HEK293T (cell line): ENCODE measurements at regions not wholly inside any gene's neighbourhood (a gene's known extent, or its start where the extent isn't known, plus 50 kb on each side); places are given as distances from the start of the nearest gene placed in this dataset.
"Not testable (repeated sequence)": the region's sequence is repeated elsewhere in the genome, so short reads cannot be mapped to it uniquely, and the experiment has no call there.

Experiments
- CTCF ChIA-PET: fragments of 350-600 bp; formaldehyde crosslinking; extraction: SDS; loops from one replicate; lab custom pipeline; 2021; ENCODE audit warnings: antibody characterized with exemption, inconsistent platforms; lab: Yijun Ruan, JAX
- POLR2A ChIA-PET: fragments of 350-600 bp; formaldehyde crosslinking; extraction: SDS; loops from one replicate; lab custom pipeline; 2020; ENCODE audit warnings: antibody characterized with exemption, inconsistent platforms; lab: Yijun Ruan, JAX
- DNase-seq: peaks from one replicate; pipeline ENCODE4 v3.0.0; 2012; ENCODE audit warnings: mixed read lengths; ENCODE audit errors: extremely low spot score
- ARNT ChIP-seq: fragments of 450-650 bp; IDR thresholded peaks from 2 replicates; pipeline ENCODE4 v1.6.1; 2017; ENCODE audit warnings: mild to moderate bottlenecking
- BHLHE40 ChIP-seq: fragments of 450-650 bp; IDR thresholded peaks from 2 replicates; pipeline ENCODE4 v1.6.1; 2016; ENCODE audit warnings: mild to moderate bottlenecking, moderate library complexity, borderline replicate concordance
- CTBP1 ChIP-seq: fragments of 450-650 bp; IDR thresholded peaks from 2 replicates; pipeline ENCODE4 v1.6.1; 2016; ENCODE audit warnings: borderline replicate concordance
- ELF4 ChIP-seq: fragments of 450-650 bp; IDR thresholded peaks from 2 replicates; pipeline ENCODE4 v1.6.1; 2017; ENCODE audit warnings: antibody characterized with exemption
- FOXA1 ChIP-seq: fragments of 450-650 bp; IDR thresholded peaks from 2 replicates; pipeline ENCODE4 v1.6.1; 2016; ENCODE audit warnings: mild to moderate bottlenecking
- FOXK2 ChIP-seq: fragments of 450-650 bp; IDR thresholded peaks from 2 replicates; pipeline ENCODE4 v1.6.1; 2016; ENCODE audit warnings: mild to moderate bottlenecking
- FOXM1 ChIP-seq: fragments of 450-650 bp; IDR thresholded peaks from 2 replicates; pipeline ENCODE4 v1.6.1; 2017; ENCODE audit warnings: mild to moderate bottlenecking, borderline replicate concordance
- HDGF ChIP-seq: fragments of 450-650 bp; IDR thresholded peaks from 2 replicates; pipeline ENCODE4 v1.6.1; 2017; ENCODE audit warnings: antibody characterized with exemption, borderline replicate concordance
- L3MBTL2 ChIP-seq: fragments of 450-650 bp; conservative IDR thresholded peaks from 2 replicates; pipeline ENCODE4 v1.6.1; 2016; ENCODE audit warnings: mild to moderate bottlenecking
- LEF1 ChIP-seq: fragments of 450-650 bp; IDR thresholded peaks from 2 replicates; pipeline ENCODE4 v1.6.1; 2017; ENCODE audit warnings: mild to moderate bottlenecking, borderline replicate concordance
- NFRKB ChIP-seq: fragments of 450-650 bp; IDR thresholded peaks from 2 replicates; pipeline ENCODE4 v1.6.1; 2016; ENCODE audit warnings: mild to moderate bottlenecking, moderate library complexity
- SP1 ChIP-seq: fragments of 450-650 bp; IDR thresholded peaks from 2 replicates; pipeline ENCODE4 v1.6.1; 2017
- SUZ12 ChIP-seq: fragments of 450-650 bp; IDR thresholded peaks from 2 replicates; pipeline ENCODE4 v1.6.1; 2016; ENCODE audit warnings: mild to moderate bottlenecking
- TARDBP ChIP-seq: fragments of 450-650 bp; IDR thresholded peaks from 2 replicates; pipeline ENCODE4 v1.6.1; 2016
- ZNF384 ChIP-seq: fragments of 450-650 bp; IDR thresholded peaks from 2 replicates; pipeline ENCODE4 v1.6.1; 2016
- TF ChIP-seq, protein P1 (sequence below): fragments of 450-650 bp; IDR thresholded peaks from 2 replicates; pipeline ENCODE4 v1.6.1; 2016

GRCh38 chr1:58850636-58851035, 66.8 kb upstream of the JUN start:
- CTCF ChIA-PET = no interaction called here
- TF ChIP-seq HDGF (no peak), ARNT (no peak), ELF4 (no peak), BHLHE40 (no peak), ZNF384 (no peak), SP1 (no peak), CTBP1 (no peak), FOXM1 (no peak), SUZ12 (no peak), LEF1 (no peak), FOXA1 (no peak), L3MBTL2 (no peak), TARDBP (no peak)
- TF ChIP-seq, protein P1, sequence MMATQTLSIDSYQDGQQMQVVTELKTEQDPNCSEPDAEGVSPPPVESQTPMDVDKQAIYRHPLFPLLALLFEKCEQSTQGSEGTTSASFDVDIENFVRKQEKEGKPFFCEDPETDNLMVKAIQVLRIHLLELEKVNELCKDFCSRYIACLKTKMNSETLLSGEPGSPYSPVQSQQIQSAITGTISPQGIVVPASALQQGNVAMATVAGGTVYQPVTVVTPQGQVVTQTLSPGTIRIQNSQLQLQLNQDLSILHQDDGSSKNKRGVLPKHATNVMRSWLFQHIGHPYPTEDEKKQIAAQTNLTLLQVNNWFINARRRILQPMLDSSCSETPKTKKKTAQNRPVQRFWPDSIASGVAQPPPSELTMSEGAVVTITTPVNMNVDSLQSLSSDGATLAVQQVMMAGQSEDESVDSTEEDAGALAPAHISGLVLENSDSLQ = no peak
- POLR2A ChIA-PET = no interaction called here
- no peak for DNase-seq

DNA sequence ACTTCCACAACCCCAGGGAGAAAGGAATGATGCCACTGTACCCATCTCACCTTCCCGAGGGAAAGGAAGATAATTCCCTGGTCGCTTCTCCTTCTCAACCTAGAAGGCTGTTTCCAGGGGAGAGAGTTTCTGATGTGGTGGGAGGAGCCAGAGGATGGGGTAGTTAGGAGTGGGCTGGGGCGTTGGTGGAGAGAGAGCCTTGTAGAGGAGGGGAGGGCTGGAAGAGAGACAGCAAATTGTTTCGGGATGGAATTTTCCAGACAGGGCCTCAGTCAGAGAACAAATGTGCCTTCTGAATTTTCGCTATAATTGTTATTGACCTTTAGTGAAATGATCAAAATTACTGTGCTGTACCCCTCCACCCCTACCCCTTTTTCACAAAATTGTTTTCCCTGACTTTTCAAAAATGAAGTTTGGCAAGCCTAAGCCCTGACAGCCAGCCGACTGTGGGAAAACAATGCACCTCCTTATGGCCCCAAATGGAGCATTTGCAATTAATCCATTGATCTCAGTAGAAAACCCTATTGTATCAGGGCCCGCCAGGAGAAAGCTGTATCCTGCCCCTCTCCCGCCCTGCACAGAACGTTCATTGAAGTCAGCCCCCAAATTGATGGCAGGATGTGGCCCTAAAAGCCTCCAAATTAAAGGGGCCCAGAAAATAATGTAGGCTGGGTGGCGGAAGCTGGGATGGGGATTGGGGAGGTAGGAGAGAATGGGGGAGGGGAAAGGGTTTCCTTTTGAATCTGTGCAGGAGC, 69.1 kb upstream of the JUN start:
- POLR2A ChIA-PET = interaction anchor here (1.0 kb wide), 1 partner anchor 69 kb away, joined by 3 read pairs; the partner anchor contains the start of gene JUN
- TF ChIP-seq TARDBP (no peak), SP1 (no peak), ZNF384 (no peak), FOXK2 (no peak), ARNT (no peak), CTBP1 (no peak), L3MBTL2 (no peak), BHLHE40 (no peak), SUZ12 (no peak), ELF4 (no peak), FOXM1 (no peak), HDGF (no peak), NFRKB (no peak), LEF1 (no peak), FOXA1 (no peak)
- TF ChIP-seq, protein P1 = no peak
- no peak for DNase-seq
- CTCF ChIA-PET = no interaction called here

DNA sequence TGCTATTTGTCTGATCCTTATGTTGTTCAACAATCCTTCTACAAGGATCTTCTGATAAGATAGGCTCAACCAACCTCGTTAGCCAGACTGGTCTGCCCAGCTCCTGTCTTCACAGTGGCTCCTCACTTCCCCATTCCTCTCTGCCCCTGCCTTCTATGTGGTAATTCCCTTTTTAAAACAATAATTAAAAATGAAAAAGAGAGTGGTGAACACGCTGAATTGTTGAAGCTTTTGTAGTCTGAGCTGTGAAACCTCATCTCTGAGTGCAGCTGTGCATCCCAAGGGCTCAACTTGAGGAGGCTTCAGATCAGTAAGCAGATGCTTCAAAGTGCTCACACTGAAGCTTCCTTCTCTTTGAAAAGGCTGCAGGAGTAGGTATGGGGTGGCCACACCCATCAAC, 70.7 kb upstream of the JUN start:
- TF ChIP-seq SUZ12 = no peak
- TF ChIP-seq CTBP1 = no peak
- no peak for TF ChIP-seq ARNT
- TF ChIP-seq SP1 = no peak
- TF ChIP-seq, protein P1 = no peak
- TF ChIP-seq LEF1 = no peak
- TF ChIP-seq FOXM1 = no peak
- no peak for TF ChIP-seq BHLHE40
- TF ChIP-seq TARDBP = no peak
- TF ChIP-seq ZNF384 = no peak
- TF ChIP-seq ELF4 = no peak
- no peak for TF ChIP-seq FOXK2
- no peak for TF ChIP-seq L3MBTL2
- no peak for TF ChIP-seq NFRKB
- TF ChIP-seq FOXA1 = no peak
- no peak for TF ChIP-seq HDGF
- ChIA-PET POLR2A (no interaction called here), CTCF (interaction anchor here (1.1 kb wide), 1 partner anchor 13 kb away, joined by 3 read pairs; no protein-coding TSS in a partner anchor)
- DNase-seq = no peak

GRCh38 chr1:58855274-58856165, 71.7 kb upstream of the JUN start:
- DNase-seq = no peak
- TF ChIP-seq FOXM1 (no peak), BHLHE40 (no peak)
- CTCF ChIA-PET = interaction anchor here (1.1 kb wide), 1 partner anchor 14 kb away, joined by 3 read pairs; no protein-coding TSS in a partner anchor
- POLR2A ChIA-PET = interaction anchor here (2.4 kb wide), 1 partner anchor 72 kb away, joined by 7 read pairs; the partner anchor contains the start of gene JUN

- DNase-seq, CTCF ChIA-PET: not testable (repeated sequence)
- POLR2A ChIA-PET = interaction anchor here (1.3 to 2.4 kb wide), 2 partner anchors 13 to 73 kb away, joined by 3 to 7 read pairs; partner anchors contain the start of gene JUN
Observed at GRCh38 chr1:58856281-58856680, 72.4 kb upstream of the JUN start.
